T47D (cell line): ENCODE measurements at regions not wholly inside any gene's neighbourhood (a gene's known extent, or its start where the extent isn't known, plus 50 kb on each side); places are given as distances from the start of the nearest gene placed in this dataset.

Experiments used
- DNase-seq, 2 experiments: peaks; one replicate each; pipeline versions ENCODE4 v3.0.0 to v3.0.0-alpha.2; 2011 to 2012; ENCODE audit warnings: low read depth in 1 of 2, low spot score in 1 of 2
- JUND ChIP-seq: IDR thresholded peaks from 2 replicates; pipeline ENCODE4 v1.6.1; 2012; ENCODE audit warnings: low read depth
- in situ Hi-C: cut with HindIII; loops from 2 replicates; pipeline ENCODE4 v1.10.0; 2016; ENCODE audit warnings: low sequenced_read_pairs, low pct_unique_long_range_greater_than_20kb

GRCh38 chr2:37829616-37830395 lies 95.3 kb upstream of the RMDN2 start:
- DNase-seq: no peak
- no peak for TF ChIP-seq JUND
- in situ Hi-C loops: no loop called here

DNA sequence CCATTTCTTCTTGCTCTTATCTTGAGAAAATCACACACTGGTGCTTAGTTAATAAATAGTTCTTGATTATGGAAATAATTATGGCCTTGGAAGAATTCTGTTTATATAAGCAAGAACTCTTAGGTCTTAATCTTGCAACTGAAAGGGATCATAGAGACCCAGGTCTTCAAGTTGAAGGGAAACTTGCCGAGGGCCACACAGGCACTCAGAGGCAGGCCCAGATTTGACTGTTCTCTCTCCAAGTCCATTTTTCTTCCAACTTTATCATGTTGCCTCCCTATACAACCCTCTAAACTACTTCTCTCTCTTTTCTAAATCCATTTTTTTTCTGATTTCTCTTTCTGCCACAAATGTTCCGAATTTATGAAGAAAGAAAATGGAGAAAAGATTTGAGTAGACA lies 94.5 kb upstream of the RMDN2 start:
- no peak for TF ChIP-seq JUND
- DNase-seq: no peak
- in situ Hi-C loops: no loop called here

- TF ChIP-seq JUND: no peak
- in situ Hi-C loops: no loop called here
- DNase-seq: no peak
Measured at GRCh38 chr2:37831081-37831780, 93.9 kb upstream of the RMDN2 start.

DNA sequence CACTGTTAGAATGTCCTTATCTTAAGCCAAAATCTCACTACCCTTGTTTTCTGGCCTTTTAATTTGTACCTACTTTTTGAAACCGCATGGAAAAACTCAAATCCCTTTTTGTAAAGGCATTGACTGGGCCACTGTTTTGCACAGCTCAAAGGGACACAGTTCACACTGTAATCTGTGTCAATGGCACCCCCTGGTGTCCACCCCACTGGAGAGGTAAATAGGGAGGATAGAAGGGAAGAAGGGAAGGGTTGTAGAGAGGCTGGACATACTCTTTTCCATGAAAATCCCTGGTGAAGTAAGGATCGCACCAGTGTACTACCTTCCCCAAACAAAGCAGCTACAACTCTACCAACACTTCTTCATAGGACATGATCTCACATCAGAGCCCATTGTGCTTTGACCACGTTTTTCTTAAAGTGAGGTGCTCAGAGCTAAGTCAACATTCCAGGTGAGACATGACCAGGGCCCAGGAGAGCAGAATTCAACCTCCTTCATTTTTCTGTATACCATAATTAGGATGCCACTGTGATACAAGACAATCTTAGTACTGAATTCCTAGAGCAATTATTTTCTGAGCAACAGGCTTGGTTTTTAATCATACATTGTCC lies 92.4 kb upstream of the RMDN2 start:
- in situ Hi-C loops: no loop called here
- DNase-seq: peak; percentile 38 to 85
- no peak for TF ChIP-seq JUND

DNA sequence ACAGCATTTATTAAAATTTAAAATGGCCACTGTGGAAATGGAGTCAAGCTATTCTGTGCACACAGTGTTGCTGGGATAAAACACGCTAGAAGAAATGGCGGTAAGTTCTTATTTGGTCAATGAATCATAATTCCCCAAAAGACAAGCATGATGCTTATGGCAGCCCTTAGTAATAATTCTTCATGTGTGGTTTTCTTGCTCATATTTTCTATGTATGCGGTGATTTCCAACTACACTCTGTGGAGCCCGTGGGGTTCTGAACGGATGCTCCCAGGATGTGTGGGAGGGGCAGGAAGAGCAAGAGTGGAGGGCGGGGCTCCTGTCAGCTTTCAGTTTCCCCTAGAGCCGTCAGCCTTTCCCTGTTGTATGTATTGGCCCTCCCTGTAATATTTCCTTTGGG lies 91.7 kb upstream of the RMDN2 start:
- in situ Hi-C loops: no loop called here
- no peak for TF ChIP-seq JUND
- no peak for DNase-seq

GRCh38 chr2:37836270-37836669 lies 88.8 kb upstream of the RMDN2 start:
- TF ChIP-seq JUND: no peak
- no peak for DNase-seq
- in situ Hi-C loops: no loop called here

GRCh38 chr2:37836711-37837110 lies 88.4 kb upstream of the RMDN2 start:
- DNase-seq: no peak
- in situ Hi-C loops: no loop called here
- no peak for TF ChIP-seq JUND

GRCh38 chr2:37837628-37838328 lies 87.3 kb upstream of the RMDN2 start:
- no peak for TF ChIP-seq JUND
- in situ Hi-C loops: no loop called here
- no peak for DNase-seq

GRCh38 chr2:37838541-37839167 lies 86.4 kb upstream of the RMDN2 start:
- no peak for TF ChIP-seq JUND
- in situ Hi-C loops: no loop called here
- DNase-seq: peak in 1 of 2 experiments; percentile 8

DNA sequence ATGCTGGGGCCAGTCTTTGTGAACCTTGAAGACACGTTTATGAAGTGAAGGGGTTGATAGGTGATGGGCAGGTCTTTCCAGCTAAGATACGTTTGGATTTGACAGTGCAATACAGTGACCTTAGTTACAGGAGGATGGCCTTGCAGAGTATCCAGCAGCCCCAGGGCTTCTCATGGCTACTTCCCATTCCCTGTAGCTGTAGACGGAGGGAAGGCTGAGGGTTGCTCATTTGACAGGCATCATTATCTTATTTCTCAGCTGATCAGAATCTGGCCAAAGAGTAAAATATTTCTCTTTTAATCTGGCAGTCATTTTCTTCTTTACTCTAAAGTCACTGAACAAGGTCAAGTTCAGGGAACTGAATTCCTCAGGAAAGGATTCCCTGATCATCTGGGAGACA lies 85.1 kb upstream of the RMDN2 start:
- no peak for TF ChIP-seq JUND

GRCh38 chr2:37842732-37843440 lies 82.2 kb upstream of the RMDN2 start:
- in situ Hi-C loops: no loop called here
- TF ChIP-seq JUND: no peak
- no peak for DNase-seq

More for the DNA sequence above, 85.1 kb upstream of the RMDN2 start:
- no peak for DNase-seq
- in situ Hi-C loops: no loop called here

GRCh38 chr2:37843556-37843955 lies 81.5 kb upstream of the RMDN2 start:
- DNase-seq: no peak
- in situ Hi-C loops: no loop called here

More at GRCh38 chr2:37843556-37843955, 81.5 kb upstream of the RMDN2 start:
- TF ChIP-seq JUND: no peak
